Breast epithelium (tissue), 4 donors: ENCODE measurements at regions not wholly inside any gene's neighbourhood (a gene's known extent, or its start where the extent isn't known, plus 50 kb on each side); places are given as distances from the start of the nearest gene placed in this dataset.
"Not testable (repeated sequence)": the region's sequence is repeated elsewhere in the genome, so short reads cannot be mapped to it uniquely, and the experiment has no call there.

ENCODE experiments used
- DNase-seq, 2 donors: peaks; one replicate each; pipeline ENCODE4 v3.0.0-alpha.2; 2019; ENCODE audit warnings: low spot score in 2 of 2
- H3K27ac ChIP-seq, 2 donors: fragments of 200-600 bp; sonication (generic) in 1 of 2; one replicate each; pipeline ENCODE4 v1.5.1; 2016 to 2019; ENCODE audit warnings: mild to moderate bottlenecking in 1 of 2
- H3K27me3 ChIP-seq, 2 donors: fragments of 200-600 bp; sonication (generic) in 1 of 2; one replicate each; pipeline versions ENCODE4 v1.5.1 to v1.6.0; 2017 to 2019; ENCODE audit warnings: control low read depth in 1 of 2, mild to moderate bottlenecking in 1 of 2
- H3K36me3 ChIP-seq: fragments of 200-600 bp; one replicate; pipeline ENCODE4 v1.5.1; 2019
- H3K4me1 ChIP-seq, 2 donors: fragments of 200-600 bp; sonication (generic); one replicate each; pipeline ENCODE4 v1.5.1; 2016 to 2019; ENCODE audit warnings: control low read depth in 1 of 2
- H3K4me3 ChIP-seq, 3 donors: fragments of 200-600 bp; sonication (generic); 1 replicate in 2 of 3; 2 replicates in 1 of 3; pipeline ENCODE4 v1.5.1; 2016 to 2019; ENCODE audit warnings: mild to moderate bottlenecking in 3 of 3, moderate library complexity in 2 of 3
- H3K9me3 ChIP-seq, 2 donors: fragments of 200-600 bp; sonication (generic) in 1 of 2; one replicate each; pipeline ENCODE4 v1.5.1; 2016 to 2019; ENCODE audit warnings: control low read depth in 1 of 2
- CTCF ChIP-seq, 3 donors: fragments of 450-650 bp; IDR thresholded peaks; one replicate each; pipeline ENCODE4 v1.5.1; 2016 to 2017; ENCODE audit warnings: antibody characterized with exemption in 3 of 3, mild to moderate bottlenecking in 3 of 3, moderate library complexity in 3 of 3
- POLR2A ChIP-seq: fragments of 450-650 bp; IDR thresholded peaks from one replicate; pipeline ENCODE4 v1.6.1; 2016; ENCODE audit warnings: antibody characterized with exemption, mild to moderate bottlenecking, moderate library complexity
- POLR2AphosphoS5 ChIP-seq, 3 donors: sonication (generic); formaldehyde crosslinking; IDR thresholded peaks; one replicate each; pipeline ENCODE4 v1.6.1; 2017; ENCODE audit warnings: antibody characterized with exemption in 3 of 3
- intact Hi-C: fragments of 100-400 bp; cut with DNase I; formaldehyde crosslinking; loops from one replicate; pipeline ENCODE4 v1.15.1; 2023; ENCODE audit warnings: low total_unique reads

GRCh38 chr2:118580651-118581050 lies 266.8 kb downstream of the EN1 start:
- Histone ChIP-seq H3K27me3 (peaks cover 0 to 5% of the 10 kb centered on the region in 2 donors), H3K4me1 (no peaks in the 10 kb centered on the region), H3K9me3 (no peaks in the 10 kb centered on the region), H3K4me3 (no peak overlapping the region), H3K36me3 (no peaks in the 10 kb centered on the region), H3K27ac (no peak overlapping the region)
- intact Hi-C loops, result no loop called here
- no peak for DNase-seq
- no peak for TF ChIP-seq POLR2AphosphoS5 (IDR thresholded peaks at IDR 0.05)
- no peak for TF ChIP-seq POLR2A
- no peak for TF ChIP-seq CTCF (IDR thresholded peaks at IDR 0.05)

- H3K4me1 ChIP-seq, result no peaks in the 10 kb centered on the region
- intact Hi-C loops, result no loop called here
- DNase-seq, result no peak
- no peak overlapping the region for H3K4me3 ChIP-seq
- H3K9me3 ChIP-seq, result no peaks in the 10 kb centered on the region
- no peak overlapping the region for H3K27ac ChIP-seq
- no peaks in the 10 kb centered on the region for H3K36me3 ChIP-seq
- TF ChIP-seq POLR2A, result no peak
- TF ChIP-seq CTCF (IDR thresholded peaks at IDR 0.05), result no peak
- no peak for TF ChIP-seq POLR2AphosphoS5 (IDR thresholded peaks at IDR 0.05)
- H3K27me3 ChIP-seq, result peaks cover 0 to 5% of the 10 kb centered on the region in 2 donors
Measured at GRCh38 chr2:118580107-118580506, 267.3 kb downstream of the EN1 start.

- H3K9me3 ChIP-seq, result no peaks in the 10 kb centered on the region
- no peak overlapping the region for H3K4me3 ChIP-seq
- H3K4me1 ChIP-seq, result no peaks in the 10 kb centered on the region
- no peaks in the 10 kb centered on the region for H3K27me3 ChIP-seq
- TF ChIP-seq POLR2AphosphoS5 (IDR thresholded peaks at IDR 0.05) (no peak), POLR2A (no peak), CTCF (IDR thresholded peaks at IDR 0.05) (no peak)
- intact Hi-C loops, result no loop called here
- no peak for DNase-seq
- no peaks in the 10 kb centered on the region for H3K36me3 ChIP-seq
- no peak overlapping the region for H3K27ac ChIP-seq
Measured at GRCh38 chr2:118577202-118577601, 270.2 kb downstream of the EN1 start.

GRCh38 chr2:118576109-118576855 lies 271.2 kb downstream of the EN1 start:
- TF ChIP-seq POLR2AphosphoS5 (IDR thresholded peaks at IDR 0.05) (no peak), CTCF (IDR thresholded peaks at IDR 0.05) (no peak), POLR2A (no peak)
- Histone ChIP-seq H3K27me3 (no peaks in the 10 kb centered on the region), H3K36me3 (no peaks in the 10 kb centered on the region), H3K4me3 (no peak overlapping the region), H3K9me3 (no peaks in the 10 kb centered on the region), H3K4me1 (no peaks in the 10 kb centered on the region), H3K27ac (no peak overlapping the region)
- intact Hi-C loops, result no loop called here
- no peak for DNase-seq

- H3K36me3 ChIP-seq, DNase-seq, H3K4me1 ChIP-seq, H3K27ac ChIP-seq, H3K27me3 ChIP-seq, H3K4me3 ChIP-seq, intact Hi-C loops, H3K9me3 ChIP-seq: not testable (repeated sequence)
Measured at GRCh38 chr2:118572380-118572779, 275.1 kb downstream of the EN1 start.
